GM19324 (cell line): ENCODE measurements at regions not wholly inside any gene's neighbourhood (a gene's known extent, or its start where the extent isn't known, plus 50 kb on each side); places are given as distances from the start of the nearest gene placed in this dataset.
A peak's percentile ranks its signal among the peaks of the same experiment; 100 is the strongest.

Source experiments
- ATAC-seq: cut with Tn5 transposase; IDR thresholded peaks from one replicate; pipeline ENCODE4 v1.9.1; 2021; ENCODE audit warnings: mild to moderate bottlenecking, moderate library complexity; ENCODE audit not compliant: unreplicated experiment, low FRiP score

DNA sequence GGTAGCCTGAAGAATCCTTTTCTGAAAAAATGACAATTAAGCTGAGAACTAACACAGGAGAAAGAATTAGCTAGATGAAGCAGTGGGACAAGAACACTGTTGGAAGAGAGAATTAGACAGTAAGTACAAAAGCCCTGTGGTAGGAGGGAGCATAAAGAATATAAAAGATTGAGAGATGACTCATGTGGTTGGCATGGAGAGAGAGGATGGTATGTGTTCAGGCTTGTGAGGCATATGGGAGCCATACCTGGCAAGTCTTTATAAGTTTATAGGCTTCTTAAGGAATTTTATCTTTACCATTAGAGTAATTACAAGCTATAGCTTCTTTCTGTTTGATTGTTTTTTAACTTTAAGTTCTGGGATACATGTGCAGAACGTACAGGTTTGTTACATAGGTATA lies 325.0 kb downstream of the ARL6IP6 start:
- no peak for ATAC-seq

DNA sequence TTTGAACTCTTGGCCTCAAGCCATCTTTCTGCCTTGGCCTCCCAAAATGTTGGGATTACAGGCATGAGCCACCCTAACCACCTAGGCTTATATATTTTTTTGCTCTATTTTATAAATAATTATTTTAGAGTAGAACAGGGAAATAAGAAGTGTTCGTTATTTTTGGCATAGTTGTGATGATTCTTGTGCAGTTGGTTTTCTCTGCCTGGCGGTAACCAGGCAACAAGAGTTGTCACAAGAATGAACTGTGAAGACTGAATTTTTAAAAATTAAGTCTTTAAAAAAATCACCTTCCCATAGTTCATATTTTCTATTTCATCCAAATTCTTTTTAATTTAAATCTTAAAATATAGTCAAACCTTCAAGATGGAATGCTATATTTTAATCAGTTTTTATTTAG lies 310.2 kb downstream of the ARL6IP6 start:
- ATAC-seq: no peak

DNA sequence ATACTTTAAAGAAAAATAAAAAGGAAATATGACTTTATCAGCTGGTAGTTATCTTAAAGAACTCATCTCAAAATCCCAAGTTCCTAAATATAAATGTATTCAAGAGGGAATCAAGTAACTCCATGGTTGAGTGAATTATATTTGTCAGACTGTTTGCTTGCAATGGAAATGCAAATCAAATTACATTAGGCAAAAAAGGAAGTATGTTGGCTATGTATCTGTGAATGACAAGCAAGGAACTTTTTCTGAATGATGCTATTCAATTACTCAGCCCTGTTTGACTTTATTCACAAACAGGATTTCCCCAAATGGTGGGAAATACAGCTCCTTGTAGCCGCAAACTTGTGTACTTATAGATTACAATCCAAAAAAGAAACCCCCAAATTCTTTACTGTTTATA lies 309.1 kb downstream of the ARL6IP6 start:
- no peak for ATAC-seq

DNA sequence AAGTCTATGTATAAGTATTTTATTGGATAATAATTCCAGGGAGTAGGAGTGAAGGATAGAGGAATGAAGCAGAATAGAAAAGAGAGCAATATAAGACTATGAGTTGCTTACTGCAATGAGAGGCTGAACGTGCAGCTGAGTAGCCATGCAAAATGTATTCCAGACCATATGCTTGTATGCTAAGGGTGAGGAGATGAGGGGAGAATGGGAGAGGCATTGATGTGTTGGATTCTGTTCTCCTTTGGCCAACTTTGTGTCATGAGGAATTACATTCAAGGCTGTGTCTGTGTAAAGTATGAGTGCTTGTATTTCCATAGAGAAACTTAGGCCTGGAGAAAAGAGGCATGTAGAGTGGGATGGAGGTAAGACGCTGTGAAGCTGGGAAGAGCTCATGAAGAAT lies 301.8 kb downstream of the ARL6IP6 start:
- no peak for ATAC-seq

DNA sequence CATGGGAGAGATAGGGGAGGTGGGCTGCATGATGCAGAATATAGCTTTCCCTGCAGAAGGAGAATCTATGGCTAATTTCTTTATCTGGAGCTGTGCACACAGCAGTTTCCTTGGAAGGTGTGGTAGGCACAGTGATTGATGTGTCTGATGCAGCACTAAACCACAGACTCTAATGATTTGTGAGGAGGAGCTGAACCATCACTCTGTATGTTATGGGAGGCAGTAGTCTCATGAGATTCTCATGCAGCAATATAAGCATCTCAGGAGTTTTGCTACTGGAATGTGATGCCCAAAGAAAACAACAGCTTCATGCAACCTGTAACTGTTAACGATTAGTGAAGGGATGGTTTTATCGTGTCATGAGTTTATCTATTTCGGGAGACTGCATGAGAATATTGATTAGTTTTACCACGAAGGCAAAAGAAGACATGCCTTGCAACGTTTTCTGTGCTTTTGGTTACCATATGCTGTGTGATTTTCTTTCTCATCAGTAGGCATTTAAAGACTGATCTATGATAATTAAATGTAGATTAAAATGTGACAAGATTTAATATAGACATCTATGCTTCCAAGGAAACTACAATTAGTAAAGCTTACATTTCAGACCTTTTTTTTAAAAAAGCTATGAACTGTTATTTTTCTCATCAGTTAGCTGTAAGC lies 286.8 kb downstream of the ARL6IP6 start:
- no peak for ATAC-seq

DNA sequence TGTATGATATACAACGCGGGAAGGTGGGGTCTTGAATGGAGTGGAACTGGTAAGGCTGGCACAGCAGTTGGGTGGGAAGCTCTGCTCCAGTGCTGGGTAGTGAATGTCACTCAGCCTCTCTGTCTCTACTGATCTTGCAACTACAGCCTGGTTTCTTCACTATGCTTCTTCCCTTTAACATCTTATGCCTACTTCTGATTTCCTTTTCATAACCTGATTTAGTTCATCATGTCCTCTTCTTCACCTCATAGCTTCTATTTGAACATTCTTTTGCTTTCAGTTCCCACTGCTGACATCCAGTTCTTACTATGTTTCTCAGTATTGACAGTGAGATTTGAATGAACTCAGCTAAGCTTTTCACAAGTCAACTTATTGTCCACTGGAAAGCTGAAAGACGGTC lies 286.2 kb downstream of the ARL6IP6 start:
- ATAC-seq: no peak

DNA sequence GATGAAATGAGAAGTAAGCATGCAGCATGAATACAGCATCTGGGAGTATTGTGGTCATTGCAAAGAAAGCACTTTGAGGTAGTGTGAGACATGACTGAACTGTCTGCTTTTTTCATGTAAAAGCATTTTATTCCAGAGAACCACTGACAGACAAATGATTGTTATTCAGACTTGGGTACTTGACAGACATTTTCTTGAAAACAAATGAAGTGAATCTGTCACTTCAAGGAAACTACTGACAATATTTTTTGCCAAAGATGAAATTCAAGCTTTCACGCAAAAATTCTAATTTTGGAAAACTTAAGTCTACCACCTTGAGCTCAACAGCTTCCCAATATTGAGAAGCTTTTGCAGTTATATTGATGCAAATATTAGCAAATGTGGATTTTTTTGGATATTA lies 255.7 kb downstream of the ARL6IP6 start:
- ATAC-seq: no peak

DNA sequence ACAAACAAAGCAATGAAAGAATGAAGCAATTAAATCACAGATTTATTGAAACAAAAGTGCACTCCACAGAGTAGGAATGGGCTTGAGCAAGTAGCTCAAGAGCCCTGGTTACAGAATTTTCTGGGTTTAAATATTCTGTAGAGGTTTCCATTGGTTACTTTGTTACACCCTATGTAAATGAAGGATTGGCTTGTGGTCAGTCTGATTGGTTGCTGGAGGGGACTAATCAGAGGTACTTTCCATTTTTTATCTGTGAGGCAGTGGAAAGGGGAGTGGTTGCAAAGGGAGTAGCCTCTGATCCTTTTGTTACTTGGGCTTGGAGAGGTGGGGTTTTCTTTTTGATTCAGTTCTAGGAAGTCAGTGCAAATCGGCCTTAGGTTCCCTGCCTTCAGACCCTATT lies 253.3 kb downstream of the ARL6IP6 start:
- ATAC-seq: no peak

DNA sequence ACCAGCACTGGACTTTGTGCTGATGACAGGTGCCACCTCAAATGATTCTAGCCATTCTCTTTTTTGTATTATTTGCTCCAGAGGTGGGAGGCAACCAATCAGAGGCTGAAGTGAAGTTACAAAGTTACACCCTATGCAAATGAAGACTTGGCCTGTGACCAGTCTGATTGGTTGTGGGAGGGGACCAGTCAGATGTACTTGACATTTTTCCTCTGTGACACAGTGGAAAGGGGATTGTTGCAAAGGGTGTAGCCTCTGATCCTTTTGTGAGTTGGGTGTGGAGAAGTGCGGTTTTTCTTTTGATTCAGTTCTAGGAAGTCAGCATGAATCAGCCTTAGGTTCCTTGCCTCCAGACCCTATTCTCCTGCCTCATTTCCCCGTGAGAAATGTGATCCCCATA lies 244.0 kb downstream of the ARL6IP6 start:
- ATAC-seq: no peak

DNA sequence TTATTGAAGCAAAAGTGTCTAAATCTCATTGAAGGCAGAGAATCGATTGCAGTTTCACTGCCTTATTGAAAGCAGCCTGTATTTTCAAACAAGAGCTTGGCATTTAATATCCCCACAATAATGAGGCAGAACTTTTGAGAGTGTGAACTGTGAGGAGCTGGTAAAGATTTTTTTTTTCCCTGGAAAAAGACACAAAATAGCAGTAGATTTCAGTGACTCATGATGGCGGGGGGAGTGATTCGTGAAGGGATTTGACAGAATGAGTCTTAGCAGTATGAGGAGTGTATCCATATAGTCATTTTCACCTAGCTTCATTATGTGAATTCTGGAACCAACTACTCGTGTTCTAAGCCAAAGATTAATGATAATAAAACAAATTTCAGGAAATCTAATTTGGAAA lies 242.9 kb downstream of the ARL6IP6 start:
- ATAC-seq: no peak

DNA sequence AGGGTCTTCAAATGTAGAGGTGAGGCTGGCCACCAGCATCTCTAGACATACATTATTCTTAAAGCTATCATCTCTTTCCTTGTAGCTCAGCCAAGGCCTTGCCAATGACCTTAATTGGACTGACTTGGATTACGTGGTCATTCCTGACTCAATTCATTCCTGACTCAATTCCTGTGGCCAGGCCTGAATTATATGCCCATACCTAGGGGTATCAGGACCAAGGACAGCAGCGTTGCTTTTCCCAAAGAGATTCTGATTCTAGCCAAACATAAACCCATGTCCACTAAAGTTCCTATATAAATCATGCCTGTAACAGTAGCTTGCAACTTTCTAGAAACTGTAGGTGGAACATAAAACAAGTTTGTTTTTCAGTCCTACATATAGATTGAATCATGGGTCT lies 231.7 kb downstream of the ARL6IP6 start:
- ATAC-seq: no peak

DNA sequence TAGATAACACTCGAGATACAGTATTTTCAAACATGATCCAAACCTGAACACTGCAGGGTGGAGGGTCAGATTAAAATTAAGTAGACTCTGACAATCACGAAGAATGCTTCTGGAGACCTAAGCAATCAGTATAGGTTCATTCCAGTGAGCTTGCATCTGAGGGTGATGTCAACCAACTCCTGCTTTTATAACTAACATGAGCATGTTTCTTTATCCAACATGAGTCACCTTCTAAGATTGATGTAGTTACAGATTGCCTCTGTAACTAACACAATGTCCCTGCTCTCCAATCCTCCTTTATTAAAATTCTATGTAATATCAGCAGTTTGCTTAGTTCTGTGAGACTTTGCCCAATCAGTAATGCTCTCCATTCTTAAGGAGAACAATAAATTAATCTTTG lies 225.7 kb downstream of the ARL6IP6 start:
- ATAC-seq: no peak

DNA sequence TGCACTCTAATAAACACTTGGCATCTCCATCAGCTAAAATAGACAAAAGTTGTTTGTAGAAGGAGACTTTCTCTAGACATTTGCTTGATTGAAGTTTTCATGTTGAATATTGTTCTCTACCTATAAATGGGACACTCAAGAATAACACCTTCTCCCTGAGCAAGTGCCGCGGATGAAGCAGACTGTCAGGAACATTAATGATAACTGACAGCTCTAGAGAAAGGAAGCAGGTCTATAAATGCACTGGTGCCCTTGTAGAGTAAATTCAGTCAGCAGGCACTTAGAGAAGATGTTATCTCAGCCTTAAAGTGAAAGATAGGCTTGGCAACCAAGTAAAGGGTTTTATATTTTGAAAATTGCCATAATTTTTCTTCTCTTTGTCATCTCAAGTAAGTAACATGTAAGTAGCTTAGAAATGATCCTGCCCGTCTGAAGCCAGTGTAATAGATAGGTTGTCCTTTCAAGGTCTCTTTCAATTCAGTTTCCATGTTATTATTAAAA lies 224.6 kb downstream of the ARL6IP6 start:
- no peak for ATAC-seq

DNA sequence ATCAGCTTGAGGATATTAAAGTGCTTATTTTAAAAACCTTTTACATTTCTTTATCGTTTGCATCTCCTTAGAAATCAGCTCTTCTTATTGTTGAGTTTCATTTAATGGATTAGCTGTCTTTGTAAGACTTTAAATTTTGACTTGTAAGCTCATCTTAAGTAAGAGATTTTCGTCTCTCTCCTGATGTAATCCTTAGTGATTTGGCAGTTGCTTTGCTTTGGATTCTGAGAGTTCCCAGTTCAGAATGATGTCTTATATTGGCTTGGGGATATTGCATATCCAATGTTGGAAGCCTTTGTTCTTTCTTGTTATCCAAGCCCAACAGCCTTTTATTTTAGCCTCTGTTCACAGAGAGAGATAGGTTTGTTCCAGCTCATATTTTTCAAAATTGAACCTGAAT lies 212.1 kb downstream of the ARL6IP6 start:
- no peak for ATAC-seq

DNA sequence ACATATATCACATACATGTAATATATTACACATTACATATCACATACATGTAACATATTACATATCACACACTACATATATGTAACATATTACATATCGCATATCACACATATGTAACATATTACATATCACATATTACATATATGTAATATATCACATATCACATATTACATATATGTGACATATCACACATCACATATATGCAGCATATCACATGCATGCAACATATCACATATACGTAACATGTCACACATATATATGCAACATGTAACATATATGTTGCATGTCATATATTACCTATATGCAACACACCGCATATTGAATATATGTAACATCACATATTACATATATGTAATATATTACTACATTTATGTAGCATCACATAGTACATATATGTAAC lies 211.2 kb downstream of the ARL6IP6 start:
- no peak for ATAC-seq

DNA sequence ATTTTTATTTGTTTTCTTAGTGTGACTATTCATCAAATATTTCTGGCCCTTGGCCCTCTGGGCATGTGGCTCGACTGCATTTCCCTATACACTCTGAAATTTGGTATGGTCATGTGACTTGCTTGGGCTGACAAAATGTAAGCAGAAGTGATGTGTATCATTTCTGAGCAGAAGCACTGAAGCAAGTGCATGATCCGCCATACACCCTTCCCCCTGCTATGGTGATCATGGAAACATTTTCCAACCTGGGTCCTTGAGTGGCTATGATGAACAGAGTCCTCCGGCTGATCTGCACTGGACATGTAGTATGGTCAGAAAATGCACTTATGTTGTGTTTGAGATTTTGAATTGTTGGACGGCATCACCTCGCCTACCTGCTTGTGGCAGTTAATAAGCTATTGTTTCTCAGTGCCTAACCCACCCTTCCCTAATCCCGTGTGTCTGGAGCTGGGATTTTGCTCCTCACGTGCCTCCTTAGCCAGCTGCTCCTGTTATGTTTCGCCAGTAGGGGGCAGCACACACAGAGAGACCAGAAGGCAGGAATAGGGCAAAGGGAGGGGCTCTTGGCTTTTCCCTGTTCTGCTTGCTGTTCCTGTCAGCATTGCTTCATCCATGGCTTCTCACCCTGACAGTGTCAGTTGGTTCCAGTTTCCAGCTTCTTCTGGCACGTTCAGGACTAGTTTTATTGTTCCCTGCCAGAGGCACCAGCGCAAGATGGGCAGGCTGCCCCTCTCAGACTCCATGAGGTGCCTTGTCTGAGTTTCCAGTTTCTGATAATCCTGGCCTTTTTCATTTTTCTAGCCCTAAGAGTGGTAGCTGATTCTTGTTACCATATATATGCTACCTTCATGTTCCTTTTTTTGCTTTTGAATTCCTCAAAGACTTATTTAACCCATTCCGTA lies 207.4 kb downstream of the ARL6IP6 start:
- peak; percentile 82 for ATAC-seq

DNA sequence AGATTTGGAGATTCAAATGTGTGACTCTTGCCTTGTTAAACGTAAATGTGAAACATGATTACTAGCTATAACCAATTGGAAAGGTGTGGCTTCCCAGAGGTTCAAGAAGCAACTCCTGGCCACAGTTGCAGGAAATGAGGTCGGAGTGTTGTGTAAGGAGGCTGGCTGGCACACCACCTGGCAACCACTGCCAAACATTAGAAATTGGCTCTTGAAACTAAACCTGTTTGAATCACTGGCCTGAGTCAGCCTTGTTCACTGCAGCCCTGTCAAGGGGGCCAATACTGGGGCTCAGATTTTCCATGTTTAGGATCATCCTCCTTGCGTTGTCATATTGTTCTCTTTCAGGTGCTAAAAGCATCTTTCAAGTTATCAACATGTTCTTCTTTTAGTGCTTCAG lies 206.3 kb downstream of the ARL6IP6 start:
- ATAC-seq: no peak

DNA sequence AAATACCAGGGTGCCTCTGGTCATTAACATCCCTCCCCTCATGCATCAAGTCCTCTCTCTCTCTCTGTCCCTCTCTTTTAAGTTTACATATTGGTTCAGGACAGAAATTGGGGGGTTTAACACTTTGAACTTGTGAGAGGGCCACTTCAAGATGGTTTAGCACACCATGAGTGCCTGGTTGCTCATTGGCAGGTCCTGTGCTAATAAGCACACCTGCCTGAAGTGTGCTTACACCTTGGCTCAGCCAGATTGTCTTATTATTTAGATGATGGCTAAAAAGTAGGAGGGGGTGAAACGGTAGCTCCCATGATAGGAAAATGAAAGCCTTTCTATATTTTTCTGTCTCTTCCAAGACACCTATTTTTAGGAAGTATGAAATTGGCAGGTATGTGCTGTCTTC lies 205.8 kb downstream of the ARL6IP6 start:
- ATAC-seq: no peak

DNA sequence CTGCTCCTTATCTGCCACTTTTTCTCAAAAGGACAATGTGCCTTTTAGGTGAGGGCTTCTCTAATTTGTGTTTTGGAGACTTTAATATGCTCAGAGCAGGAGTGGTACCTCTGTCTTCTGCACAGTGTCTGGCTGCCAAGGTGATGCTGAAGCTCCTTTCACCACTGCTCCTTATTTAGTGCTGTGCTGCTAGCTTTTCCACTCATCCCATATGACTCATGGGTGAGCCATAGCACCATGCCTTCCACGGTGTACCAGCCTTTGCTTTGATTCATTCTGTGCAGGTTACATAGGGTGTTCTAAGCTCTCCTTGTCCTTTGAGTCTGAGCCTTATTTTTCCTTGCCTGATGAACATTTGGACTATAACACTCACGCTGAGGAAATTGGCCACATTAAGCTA lies 202.4 kb downstream of the ARL6IP6 start:
- no peak for ATAC-seq

DNA sequence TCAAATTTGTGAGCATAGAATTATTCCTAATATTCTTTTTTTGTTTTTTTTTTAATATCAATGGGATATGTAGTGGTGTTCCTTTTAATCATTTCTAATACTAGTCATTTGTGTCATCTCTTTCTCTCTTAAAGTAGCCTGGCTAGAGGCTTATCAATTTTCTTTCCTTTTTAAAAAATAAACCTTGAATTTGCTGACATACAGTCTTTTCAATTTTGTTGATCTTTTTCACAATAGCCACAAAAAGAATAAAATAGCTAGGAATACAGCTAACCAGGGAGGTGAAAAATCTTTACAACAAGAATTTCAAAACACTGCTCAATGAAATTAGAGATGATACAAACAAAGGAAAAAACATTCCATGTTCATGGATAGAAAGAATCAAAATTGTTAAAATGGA lies 192.6 kb downstream of the ARL6IP6 start:
- no peak for ATAC-seq

DNA sequence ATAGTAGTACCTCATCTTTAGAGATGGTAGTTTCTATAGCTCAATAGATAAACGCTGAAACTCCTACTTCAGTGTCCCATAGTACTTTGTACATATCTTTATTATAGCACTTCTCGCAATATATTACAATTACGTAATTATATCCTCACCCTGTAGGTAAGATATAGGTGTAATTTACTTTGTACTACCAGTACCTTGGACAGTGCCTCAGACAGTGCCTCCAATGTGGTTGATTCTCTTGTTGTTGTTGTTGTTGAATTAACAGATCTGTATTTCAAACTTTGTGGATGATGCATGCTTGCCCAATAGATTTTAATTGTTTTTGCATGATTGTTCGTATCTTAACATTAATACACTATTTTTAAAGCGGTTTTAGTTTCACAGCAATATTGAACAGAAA lies 188.6 kb downstream of the ARL6IP6 start:
- no peak for ATAC-seq

DNA sequence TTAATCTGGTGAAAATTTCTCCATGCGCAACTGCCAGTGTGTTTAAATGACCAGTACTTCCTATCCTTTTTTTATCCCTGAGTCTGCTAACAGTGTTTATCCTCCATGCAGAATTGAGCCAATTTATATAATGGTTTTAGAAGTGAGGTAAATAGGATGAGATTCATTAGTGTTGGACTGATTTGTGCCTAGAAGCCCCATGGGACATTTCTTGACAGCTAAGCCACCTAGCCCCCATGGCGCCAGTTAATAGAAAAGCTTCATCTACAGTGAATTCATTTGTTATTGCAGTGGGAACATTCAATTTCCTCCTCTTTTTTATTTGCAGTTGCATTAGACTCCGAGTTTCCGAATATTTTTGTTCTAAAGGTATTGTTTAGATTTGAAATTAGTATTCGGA lies 175.6 kb downstream of the ARL6IP6 start:
- no peak for ATAC-seq
